ENCODE measurements at regions not wholly inside any gene's neighbourhood (a gene's known extent, or its start where the extent isn't known, plus 50 kb on each side); places are given as distances from the start of the nearest gene placed in this dataset.

GRCh38 chr14:71464840-71465239 is 467.4 kb upstream of the RGS6 start:
- TF ChIP-seq CTCF (IDR thresholded peaks at IDR 0.05): no peak
- TF ChIP-seq EP300 (IDR thresholded peaks at IDR 0.05): no peak
- TF ChIP-seq POLR2A (IDR thresholded peaks at IDR 0.05; ENCODE audit: low read depth): no peak
- no peak for TF ChIP-seq POLR2AphosphoS5 (IDR thresholded peaks at IDR 0.05)

All from esophagus muscularis mucosa (tissue), 4 donors.